Activated B cell treated with CpG ODN at 0.5 μM for 24 hours (primary cell): ENCODE measurements at regions not wholly inside any gene's neighbourhood (a gene's known extent, or its start where the extent isn't known, plus 50 kb on each side); places are given as distances from the start of the nearest gene placed in this dataset.

Experiments
- ATAC-seq: fragments of 200-7000 bp; cut with Tn5 transposase; one replicate; pipeline ENCODE4 v1.10.0; 2021; ENCODE audit warnings: low read depth, mild to moderate bottlenecking, moderate library complexity
- CTCF ChIA-PET: fragments of 350-600 bp; sonication (Branson Sonifier 250); formaldehyde crosslinking; loops from one replicate; lab custom pipeline; 2021; ENCODE audit warnings: antibody characterized with exemption; lab: Charles Lee
- POLR2A ChIA-PET: fragments of 350-600 bp; sonication (Branson Sonifier 250); formaldehyde crosslinking; loops from one replicate; lab custom pipeline; 2021; ENCODE audit warnings: antibody characterized with exemption; lab: Charles Lee
- DNase-seq: peaks from one replicate; pipeline ENCODE4 v3.0.0; 2022
- H3K27ac Mint-ChIP-seq: one replicate; pipeline ENCODE4 v1.8.0; 2020; ENCODE audit warnings: mixed read lengths
- H3K27me3 Mint-ChIP-seq: one replicate; pipeline ENCODE4 v1.8.0; 2021; ENCODE audit warnings: mixed read lengths
- H3K36me3 Mint-ChIP-seq: one replicate; pipeline ENCODE4 v1.8.0; 2021; ENCODE audit warnings: low read depth, mixed read lengths
- H3K4me1 Mint-ChIP-seq: one replicate; pipeline ENCODE4 v1.8.0; 2021; ENCODE audit warnings: mixed read lengths
- H3K4me3 Mint-ChIP-seq: one replicate; pipeline ENCODE4 v1.8.0; 2020; ENCODE audit warnings: mild to moderate bottlenecking, mixed read lengths
- H3K9me3 Mint-ChIP-seq: one replicate; pipeline ENCODE4 v1.8.0; 2020; ENCODE audit warnings: mixed read lengths
- CTCF ChIP-seq: fragments of 200-600 bp; IDR thresholded peaks from one replicate; pipeline ENCODE4 v1.8.0; 2022; ENCODE audit warnings: antibody characterized with exemption, mild to moderate bottlenecking
- intact Hi-C: fragments of 100-400 bp; cut with micrococcal nuclease; formaldehyde crosslinking; loops from one replicate; pipeline ENCODE4 v1.15.1; 2024

DNA sequence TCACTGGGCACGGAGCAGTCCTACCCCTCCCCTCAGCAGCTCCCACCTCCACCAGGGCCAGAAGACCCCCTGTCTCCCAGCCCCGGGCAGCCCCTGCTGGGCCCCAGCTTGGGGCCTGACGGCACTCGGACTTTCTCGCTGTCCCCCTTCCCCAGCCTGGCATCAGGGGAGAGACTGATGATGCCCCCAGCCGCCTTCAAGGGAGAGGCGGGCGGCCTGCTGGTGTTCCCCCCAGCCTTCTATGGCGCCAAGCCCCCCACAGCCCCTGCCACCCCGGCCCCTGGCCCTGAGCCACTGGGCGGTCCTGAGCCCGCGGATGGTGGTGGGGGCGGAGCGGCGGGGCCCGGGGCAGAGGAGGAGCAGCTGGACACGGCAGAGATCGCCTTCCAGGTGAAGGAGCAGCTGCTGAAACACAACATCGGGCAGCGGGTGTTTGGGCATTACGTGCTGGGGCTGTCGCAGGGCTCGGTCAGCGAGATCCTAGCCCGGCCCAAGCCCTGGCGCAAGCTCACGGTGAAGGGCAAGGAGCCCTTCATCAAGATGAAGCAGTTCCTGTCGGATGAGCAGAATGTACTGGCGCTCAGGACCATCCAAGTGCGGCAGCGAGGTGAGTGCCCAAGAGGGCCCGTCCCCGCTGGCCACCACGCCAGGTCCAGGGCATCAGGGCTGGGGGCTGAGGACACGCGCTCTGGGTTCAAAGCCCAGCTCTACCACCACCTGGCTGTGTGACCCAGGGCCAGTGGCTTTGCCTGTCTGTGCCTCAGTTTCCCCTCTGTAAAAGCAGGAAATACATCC is 58.6 kb downstream of the PHETA1 start:
- CTCF ChIA-PET = no interaction called here
- Mint-ChIP-seq H3K9me3 (peaks cover 9% of the 10 kb centered on the region), H3K4me1 (peaks cover 7% of the 10 kb centered on the region), H3K27ac (no peak overlapping the region), H3K27me3 (peaks cover 9% of the 10 kb centered on the region), H3K4me3 (no peak overlapping the region), H3K36me3 (peaks cover 4% of the 10 kb centered on the region)
- DNase-seq = no peak
- TF ChIP-seq CTCF = no peak
- ATAC-seq = no peak
- intact Hi-C loops = no loop called here
- POLR2A ChIA-PET = no interaction called here

- POLR2A ChIA-PET = no interaction called here
- no peak for ATAC-seq
- Mint-ChIP-seq H3K36me3 (peaks cover 4% of the 10 kb centered on the region), H3K9me3 (peaks cover 9% of the 10 kb centered on the region), H3K4me1 (peaks cover 7% of the 10 kb centered on the region), H3K27ac (no peak overlapping the region), H3K27me3 (peaks cover 9% of the 10 kb centered on the region), H3K4me3 (no peak overlapping the region)
- CTCF ChIA-PET = no interaction called here
- intact Hi-C loops = no loop called here
- no peak for DNase-seq
- no peak for TF ChIP-seq CTCF
Observed at GRCh38 chr12:111309584-111309983, 59.3 kb downstream of the PHETA1 start.

DNA sequence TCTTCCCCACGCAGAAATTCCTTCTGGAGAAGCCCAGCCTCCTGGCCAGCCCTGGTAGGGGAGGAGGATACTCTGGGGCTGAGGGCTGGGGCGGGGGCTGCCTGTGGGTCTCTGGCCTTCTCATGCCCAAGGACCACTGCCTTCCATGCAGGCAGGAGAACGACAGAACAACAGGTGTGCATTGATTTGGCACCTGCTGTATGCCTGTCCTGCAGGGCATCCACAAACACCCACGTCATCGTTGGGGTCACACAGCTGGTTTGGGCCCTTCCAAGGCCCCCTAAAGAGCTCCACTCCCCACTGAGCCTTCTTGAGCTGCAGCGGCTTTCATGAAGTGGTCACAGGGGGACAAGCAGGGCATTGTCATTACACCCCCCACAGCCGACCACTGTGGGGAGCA is 60.4 kb downstream of the PHETA1 start:
- Mint-ChIP-seq H3K36me3 (peaks cover 6% of the 10 kb centered on the region), H3K9me3 (peaks cover 14% of the 10 kb centered on the region), H3K4me3 (no peak overlapping the region), H3K4me1 (peaks cover 3% of the 10 kb centered on the region), H3K27me3 (peaks cover 3% of the 10 kb centered on the region), H3K27ac (no peak overlapping the region)
- TF ChIP-seq CTCF = no peak
- DNase-seq = no peak
- ChIA-PET POLR2A (no interaction called here), CTCF (no interaction called here)
- no peak for ATAC-seq
- intact Hi-C loops = no loop called here

DNA sequence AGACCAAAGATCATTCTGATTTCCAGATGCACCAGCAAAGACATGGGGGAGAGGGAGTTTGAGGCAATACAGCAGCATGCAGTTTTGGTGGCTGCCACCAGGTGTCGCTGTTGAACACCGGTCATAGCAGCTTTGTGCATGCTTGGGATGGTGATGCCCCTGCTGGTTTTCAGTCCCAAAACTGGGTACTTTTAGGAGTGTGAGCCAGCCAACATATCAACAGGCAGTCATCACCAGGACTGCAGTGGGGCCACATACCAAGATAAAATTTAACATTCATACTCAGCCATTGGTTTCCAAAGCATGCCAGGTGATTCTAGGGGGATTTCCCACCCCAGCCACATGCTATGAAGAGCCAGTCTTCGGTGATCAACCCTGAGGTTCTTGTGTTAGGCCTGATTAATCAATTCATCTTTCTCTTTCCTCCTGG is 64.2 kb downstream of the PHETA1 start:
- DNase-seq = no peak
- peaks cover 2% of the 10 kb centered on the region for H3K27me3 Mint-ChIP-seq

More for the DNA sequence above, 64.2 kb downstream of the PHETA1 start:
- Mint-ChIP-seq H3K4me3 (no peak overlapping the region), H3K27ac (no peak overlapping the region), H3K9me3 (peaks cover 16% of the 10 kb centered on the region), H3K36me3 (peaks cover 6% of the 10 kb centered on the region), H3K4me1 (peaks cover 2% of the 10 kb centered on the region)
- no peak for ATAC-seq
- intact Hi-C loops = no loop called here
- CTCF ChIA-PET = no interaction called here
- no peak for TF ChIP-seq CTCF
- POLR2A ChIA-PET = no interaction called here
